ENCODE measurements at regions not wholly inside any gene's neighbourhood (a gene's known extent, or its start where the extent isn't known, plus 50 kb on each side); places are given as distances from the start of the nearest gene placed in this dataset.

- H3K9me3 ChIP-seq, result no peaks in the 10 kb centered on the region
- H3K4me3 ChIP-seq, result no peak overlapping the region
- no peaks in the 10 kb centered on the region for H3K4me1 ChIP-seq
- TF ChIP-seq POLR2A (IDR thresholded peaks at IDR 0.05), result no peak
- no peak for TF ChIP-seq CTCF (IDR thresholded peaks at IDR 0.05)
- no peaks in the 10 kb centered on the region for H3K36me3 ChIP-seq
- H3K27ac ChIP-seq, result no peak overlapping the region
- H3K27me3 ChIP-seq, result no peaks in the 10 kb centered on the region
- intact Hi-C loops (cut with DNase I; ENCODE audit: low total_unique reads), result no loop called here
- DNase-seq, result no peak
Observed at GRCh38 chr13:109275139-109275745, 511.1 kb downstream of the IRS2 start.

- no peaks in the 10 kb centered on the region for H3K27me3 ChIP-seq
- H3K27ac ChIP-seq, result no peak overlapping the region
- H3K4me3 ChIP-seq, result no peak overlapping the region
- no peaks in the 10 kb centered on the region for H3K9me3 ChIP-seq
- no peaks in the 10 kb centered on the region for H3K4me1 ChIP-seq
- TF ChIP-seq CTCF (IDR thresholded peaks at IDR 0.05) (no peak), POLR2A (IDR thresholded peaks at IDR 0.05) (no peak)
- intact Hi-C loops (cut with DNase I; ENCODE audit: low total_unique reads), result no loop called here
- H3K36me3 ChIP-seq, result no peaks in the 10 kb centered on the region
- no peak for DNase-seq
Observed at GRCh38 chr13:109274188-109274821, 512.1 kb downstream of the IRS2 start.

GRCh38 chr13:109273326-109273751 lies 513.0 kb downstream of the IRS2 start:
- H3K9me3 ChIP-seq, result no peaks in the 10 kb centered on the region

DNA sequence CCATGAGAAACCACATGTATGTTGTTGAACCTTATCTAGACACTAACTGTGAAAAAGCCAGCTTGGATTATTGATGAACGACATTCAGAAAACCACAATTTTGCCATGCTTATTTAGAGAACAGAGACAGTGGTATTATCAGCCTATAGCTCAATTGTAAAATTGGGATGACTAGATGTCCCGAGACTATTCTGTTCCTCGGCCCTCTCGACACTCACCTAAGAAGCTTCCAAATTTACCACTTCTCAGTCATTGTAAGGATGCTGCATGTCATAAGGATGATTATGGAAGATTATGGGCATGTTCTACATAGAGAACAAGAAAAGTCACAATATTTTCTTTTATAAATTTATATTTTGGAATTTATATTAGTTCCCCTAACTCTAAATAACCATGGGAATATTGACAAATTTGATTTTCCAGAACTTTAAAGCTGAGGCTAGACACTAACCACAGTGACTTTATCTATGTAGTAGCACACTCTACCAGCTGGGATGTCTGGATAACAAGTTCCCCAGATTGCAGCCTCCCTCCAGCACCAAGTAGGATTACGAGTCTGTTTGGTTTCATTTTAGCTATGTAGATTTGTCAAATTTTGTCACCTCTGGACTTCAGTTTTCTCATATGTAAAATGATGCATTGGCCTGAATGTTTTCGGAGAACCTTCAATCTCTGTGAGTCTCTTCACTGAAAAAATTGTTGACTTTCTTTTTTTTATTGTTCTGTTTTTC lies 513.6 kb downstream of the IRS2 start:
- intact Hi-C loops (cut with DNase I; ENCODE audit: low total_unique reads), result no loop called here
- Histone ChIP-seq H3K27me3 (no peaks in the 10 kb centered on the region), H3K4me1 (no peaks in the 10 kb centered on the region), H3K4me3 (no peak overlapping the region), H3K9me3 (no peaks in the 10 kb centered on the region), H3K36me3 (no peaks in the 10 kb centered on the region), H3K27ac (no peak overlapping the region)
- no peak for DNase-seq
- TF ChIP-seq POLR2A (IDR thresholded peaks at IDR 0.05), result no peak

More at GRCh38 chr13:109273326-109273751, 513.0 kb downstream of the IRS2 start:
- no peak overlapping the region for H3K4me3 ChIP-seq
- H3K36me3 ChIP-seq, result no peaks in the 10 kb centered on the region
- intact Hi-C loops (cut with DNase I; ENCODE audit: low total_unique reads), result no loop called here
- no peak for DNase-seq
- no peaks in the 10 kb centered on the region for H3K27me3 ChIP-seq
- TF ChIP-seq CTCF (IDR thresholded peaks at IDR 0.05) (no peak), POLR2A (IDR thresholded peaks at IDR 0.05) (no peak)
- H3K4me1 ChIP-seq, result no peaks in the 10 kb centered on the region
- no peak overlapping the region for H3K27ac ChIP-seq

GRCh38 chr13:109271555-109272541 lies 514.5 kb downstream of the IRS2 start:
- Histone ChIP-seq H3K27ac (no peak overlapping the region), H3K36me3 (no peaks in the 10 kb centered on the region), H3K9me3 (no peaks in the 10 kb centered on the region), H3K4me3 (no peak overlapping the region), H3K4me1 (no peaks in the 10 kb centered on the region), H3K27me3 (no peaks in the 10 kb centered on the region)
- DNase-seq, result no peak
- intact Hi-C loops (cut with DNase I; ENCODE audit: low total_unique reads), result no loop called here
- TF ChIP-seq CTCF (IDR thresholded peaks at IDR 0.05) (no peak), POLR2A (IDR thresholded peaks at IDR 0.05) (no peak)
